ENCODE measurements at regions not wholly inside any gene's neighbourhood (a gene's known extent, or its start where the extent isn't known, plus 50 kb on each side); places are given as distances from the start of the nearest gene placed in this dataset.
"Not testable (repeated sequence)": the region's sequence is repeated elsewhere in the genome, so short reads cannot be mapped to it uniquely, and the experiment has no call there.

GRCh38 chr18:72995558-72995957, 127.8 kb upstream of the NETO1 start:
- H3K4me3 ChIP-seq: no peak overlapping the region
- no peak overlapping the region for H3K27ac ChIP-seq
- DNase-seq (no peak), FAIRE-seq (no peak), ATAC-seq (no peak)
- no peaks in the 10 kb centered on the region for H3K36me3 ChIP-seq
- H3K27me3 ChIP-seq: no peaks in the 10 kb centered on the region
- WGBS, 2 donors: 73 to 86% methylated on average over 6 of the region's 6 CpGs
- no peaks in the 10 kb centered on the region for H3K9me3 ChIP-seq
- TF ChIP-seq CTCF (IDR thresholded peaks at IDR 0.05): no peak
- intact Hi-C loops (cut with DNase I): loop anchor here in 1 of 3 donors (10.0 kb wide), 1 partner anchor 61 kb away; no protein-coding TSS in a partner anchor
- H3K4me1 ChIP-seq: no peaks in the 10 kb centered on the region

GRCh38 chr18:72993250-72993649, 125.5 kb upstream of the NETO1 start:
- Histone ChIP-seq H3K27ac (no peak overlapping the region), H3K9me3 (no peaks in the 10 kb centered on the region), H3K36me3 (no peaks in the 10 kb centered on the region), H3K27me3 (no peaks in the 10 kb centered on the region), H3K4me1 (no peaks in the 10 kb centered on the region), H3K4me3 (no peak overlapping the region)
- no peak for FAIRE-seq
- ATAC-seq: no peak
- DNase-seq: no peak
- intact Hi-C loops (cut with DNase I): loop anchor here in 1 of 3 donors (10.0 kb wide), 1 partner anchor 58 kb away; no protein-coding TSS in a partner anchor
- TF ChIP-seq CTCF (IDR thresholded peaks at IDR 0.05): no peak
- 28% methylated on average over 3 of the region's 3 CpGs for WGBS, 2 donors

- 50 to 79% methylated on average over 1 of the region's 1 CpG for WGBS, 2 donors
- H3K4me3 ChIP-seq: no peak overlapping the region
- no peak for TF ChIP-seq CTCF (IDR thresholded peaks at IDR 0.05)
Observed at GRCh38 chr18:72991379-72991778, 123.6 kb upstream of the NETO1 start.

GRCh38 chr18:72987570-72987969, 119.8 kb upstream of the NETO1 start:
- H3K9me3 ChIP-seq; H3K36me3 ChIP-seq; H3K4me3 ChIP-seq; H3K27ac ChIP-seq; intact Hi-C loops (cut with DNase I); H3K27me3 ChIP-seq; DNase-seq; H3K4me1 ChIP-seq; FAIRE-seq; ATAC-seq: not testable (repeated sequence)
- WGBS, 2 donors: 65 to 78% methylated on average over 9 of the region's 9 CpGs

More at GRCh38 chr18:72991379-72991778, 123.6 kb upstream of the NETO1 start:
- Histone ChIP-seq H3K27ac (no peak overlapping the region), H3K9me3 (no peaks in the 10 kb centered on the region), H3K36me3 (no peaks in the 10 kb centered on the region), H3K4me1 (no peaks in the 10 kb centered on the region), H3K27me3 (no peaks in the 10 kb centered on the region)
- ATAC-seq (no peak), FAIRE-seq (no peak), DNase-seq (no peak)
- intact Hi-C loops (cut with DNase I): loop anchor here in 1 of 3 donors (10.0 kb wide), 1 partner anchor 57 kb away; no protein-coding TSS in a partner anchor

GRCh38 chr18:72986103-72986502, 118.3 kb upstream of the NETO1 start:
- no peak for DNase-seq
- no peak for FAIRE-seq
- Histone ChIP-seq H3K27me3 (no peaks in the 10 kb centered on the region), H3K4me3 (no peak overlapping the region), H3K9me3 (no peaks in the 10 kb centered on the region), H3K4me1 (no peaks in the 10 kb centered on the region), H3K36me3 (no peaks in the 10 kb centered on the region), H3K27ac (no peak overlapping the region)
- WGBS, 2 donors: 55 to 72% methylated on average over 1 of the region's 1 CpG
- TF ChIP-seq CTCF (IDR thresholded peaks at IDR 0.05): no peak
- ATAC-seq: no peak
- intact Hi-C loops (cut with DNase I): no loop called here
